HG03460 (cell line): ENCODE measurements at regions not wholly inside any gene's neighbourhood (a gene's known extent, or its start where the extent isn't known, plus 50 kb on each side); places are given as distances from the start of the nearest gene placed in this dataset.
"Not testable (repeated sequence)": the region's sequence is repeated elsewhere in the genome, so short reads cannot be mapped to it uniquely, and the experiment has no call there.

Experiments
- ATAC-seq: cut with Tn5 transposase; IDR thresholded peaks from one replicate; pipeline ENCODE4 v1.9.1; 2021; ENCODE audit not compliant: unreplicated experiment

DNA sequence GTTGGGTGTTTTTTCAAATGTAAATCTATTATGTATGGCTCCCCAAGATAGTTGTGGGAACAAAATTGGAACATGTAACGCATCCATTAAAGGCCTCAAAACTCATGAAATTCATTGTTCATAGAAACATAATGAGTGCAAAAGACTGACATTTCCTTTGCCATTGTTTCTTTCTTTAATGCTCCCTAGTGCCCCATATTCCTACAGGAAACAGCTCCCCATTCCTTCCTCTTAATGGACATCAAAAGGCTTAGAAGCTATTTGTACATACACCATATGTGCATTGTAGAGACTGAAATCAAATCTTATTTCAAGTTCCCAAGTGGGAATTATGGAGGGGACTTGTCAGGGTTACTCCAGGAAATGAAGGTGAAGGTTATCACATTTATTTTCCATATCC is 139.1 kb downstream of the AHR start:
- ATAC-seq: no peak

DNA sequence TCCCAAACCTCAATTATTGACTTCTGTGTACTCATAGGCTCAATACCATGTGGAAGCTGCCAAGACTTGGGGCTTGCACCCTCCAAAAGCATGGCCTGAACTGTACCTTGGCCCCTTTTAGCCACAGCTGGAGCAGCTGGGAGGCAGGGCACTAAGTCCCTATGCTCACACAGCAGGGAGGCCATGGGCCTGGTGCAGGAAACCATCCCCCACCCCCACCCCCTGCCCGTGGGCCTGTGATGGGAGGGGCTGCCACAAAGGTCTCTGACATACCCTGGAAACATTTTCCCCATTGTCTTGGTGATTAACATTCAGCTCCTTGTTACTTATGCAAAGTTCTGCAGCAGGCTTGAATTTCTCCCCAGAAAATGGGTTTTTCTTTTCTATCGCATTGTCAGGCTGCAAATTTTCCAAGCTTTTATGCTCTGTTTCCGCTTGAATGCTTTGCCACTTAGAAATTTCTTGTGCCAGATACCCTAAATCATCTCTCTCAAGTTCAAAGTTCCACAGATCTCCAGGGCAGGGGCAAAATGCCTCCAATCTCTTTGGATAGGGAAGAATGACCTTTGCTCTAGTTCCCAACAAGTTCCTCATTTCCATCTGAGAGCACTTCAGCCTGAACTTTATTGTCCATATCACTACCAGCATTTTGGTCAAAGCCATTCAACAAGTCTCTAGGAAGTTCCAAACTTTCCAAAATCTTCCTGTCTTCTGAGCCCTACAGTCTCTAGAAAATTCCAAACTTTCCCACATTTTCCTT is 141.8 kb downstream of the AHR start:
- ATAC-seq: not testable (repeated sequence)

DNA sequence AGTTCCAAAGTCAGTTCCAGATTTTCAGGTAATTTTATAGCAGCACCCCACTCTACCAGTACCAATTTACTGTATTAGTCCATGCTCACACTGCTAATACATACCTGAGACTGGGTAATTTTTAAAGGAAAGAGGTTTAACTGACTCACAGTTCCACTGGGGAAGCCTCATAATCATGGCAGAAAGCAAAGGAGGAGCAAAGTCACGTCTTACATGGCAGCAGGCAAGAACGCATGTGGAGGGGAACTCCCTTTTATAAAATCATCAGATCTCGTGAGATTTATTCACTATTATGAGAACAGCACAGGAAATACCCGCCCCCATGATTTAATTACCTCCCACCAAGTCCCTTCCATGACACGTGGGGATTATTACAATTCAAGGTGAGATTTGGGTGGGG is 142.4 kb downstream of the AHR start:
- ATAC-seq: no peak

DNA sequence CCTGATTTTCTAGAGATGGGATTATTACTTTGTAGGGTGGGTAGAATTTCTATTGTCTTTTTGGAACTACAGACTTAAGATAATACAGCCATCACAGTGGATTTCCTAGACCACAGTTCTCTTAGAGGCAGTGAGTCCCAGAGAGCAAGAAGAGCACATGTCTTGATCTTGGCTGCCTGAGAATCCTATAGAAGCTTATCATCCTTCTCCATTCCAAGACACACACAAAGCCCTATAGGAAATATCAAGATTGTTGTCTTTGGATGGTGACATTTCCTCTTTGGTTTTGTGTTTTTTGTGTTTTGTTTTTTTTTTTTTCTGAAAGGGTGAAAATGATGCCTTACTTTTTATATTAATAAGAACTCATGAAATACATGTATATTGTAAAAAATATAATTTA is 143.1 kb downstream of the AHR start:
- ATAC-seq: no peak

DNA sequence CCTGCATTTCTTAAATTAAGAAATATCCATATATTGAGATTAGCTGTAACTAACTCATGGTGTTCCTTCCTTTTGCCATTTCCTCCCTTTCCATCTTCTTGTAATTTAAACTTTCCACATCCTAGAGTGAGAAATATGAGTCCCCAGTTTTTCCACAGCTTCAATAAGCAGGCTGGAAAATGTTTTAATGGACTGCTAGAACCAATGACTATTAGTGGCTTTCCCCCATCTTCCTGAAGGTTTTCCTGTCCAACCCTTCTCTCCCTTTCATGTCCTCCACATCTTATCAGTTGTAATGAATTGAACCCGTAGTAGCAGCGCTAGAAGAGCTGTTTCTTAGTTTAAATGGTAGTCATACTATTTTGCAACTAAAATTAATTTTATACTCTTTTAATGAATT is 145.7 kb downstream of the AHR start:
- ATAC-seq: no peak

DNA sequence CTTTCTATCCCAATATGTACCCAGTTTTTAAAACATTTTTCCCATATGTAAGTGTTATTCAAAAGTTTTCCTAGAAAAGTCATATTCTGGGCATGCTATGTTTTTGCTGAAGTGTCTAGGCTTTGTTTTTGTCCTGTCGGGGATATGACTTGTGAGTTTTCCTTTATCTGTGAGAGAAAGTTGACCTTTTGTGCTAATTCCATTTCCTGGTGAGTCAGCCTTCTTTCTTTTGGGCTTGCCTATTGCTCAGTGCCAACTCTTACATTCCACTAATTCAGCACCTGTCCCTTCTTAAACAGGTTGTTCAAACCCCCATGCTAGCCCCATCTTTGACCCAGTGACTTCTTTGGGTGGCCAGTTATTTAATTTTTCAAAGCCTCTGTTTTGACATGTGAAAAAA is 146.2 kb downstream of the AHR start:
- no peak for ATAC-seq

GRCh38 chr7:17446340-17446739 is 147.9 kb downstream of the AHR start:
- ATAC-seq: no peak

DNA sequence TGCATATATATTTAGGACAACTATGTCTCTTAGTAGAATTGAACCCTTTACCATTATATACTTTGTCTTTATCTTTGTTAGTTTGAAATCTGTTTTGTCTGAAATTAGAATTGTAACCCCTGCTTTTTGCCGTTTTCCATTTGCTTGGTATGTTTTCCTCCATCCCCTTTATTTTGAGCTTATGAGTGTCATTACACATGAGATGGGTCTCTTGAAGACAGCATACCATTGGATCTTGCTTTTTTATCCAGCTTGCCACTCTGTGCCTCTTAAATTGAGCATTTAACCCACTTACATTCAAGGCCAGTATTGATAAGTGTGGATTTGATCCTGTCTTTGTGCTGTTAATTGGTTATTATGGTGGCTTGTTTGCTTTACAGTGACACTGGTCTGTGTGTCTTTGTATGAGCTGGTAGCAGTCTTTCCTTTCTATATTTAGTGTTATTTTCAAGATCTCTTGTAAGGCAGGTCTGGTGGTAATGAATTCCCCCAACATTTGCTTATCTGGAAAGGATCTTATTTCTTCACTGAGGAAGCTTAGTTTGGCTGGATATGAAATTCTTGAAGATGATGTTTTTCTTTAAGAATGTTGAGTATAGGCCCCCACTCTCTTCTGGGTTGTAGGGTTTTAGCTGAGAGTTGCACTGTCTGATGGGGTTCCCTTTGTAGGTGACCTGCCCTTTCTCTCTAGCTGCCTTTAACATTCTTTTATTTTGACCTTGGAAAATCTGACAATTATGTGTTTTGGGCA is 149.5 kb downstream of the AHR start:
- ATAC-seq: no peak

DNA sequence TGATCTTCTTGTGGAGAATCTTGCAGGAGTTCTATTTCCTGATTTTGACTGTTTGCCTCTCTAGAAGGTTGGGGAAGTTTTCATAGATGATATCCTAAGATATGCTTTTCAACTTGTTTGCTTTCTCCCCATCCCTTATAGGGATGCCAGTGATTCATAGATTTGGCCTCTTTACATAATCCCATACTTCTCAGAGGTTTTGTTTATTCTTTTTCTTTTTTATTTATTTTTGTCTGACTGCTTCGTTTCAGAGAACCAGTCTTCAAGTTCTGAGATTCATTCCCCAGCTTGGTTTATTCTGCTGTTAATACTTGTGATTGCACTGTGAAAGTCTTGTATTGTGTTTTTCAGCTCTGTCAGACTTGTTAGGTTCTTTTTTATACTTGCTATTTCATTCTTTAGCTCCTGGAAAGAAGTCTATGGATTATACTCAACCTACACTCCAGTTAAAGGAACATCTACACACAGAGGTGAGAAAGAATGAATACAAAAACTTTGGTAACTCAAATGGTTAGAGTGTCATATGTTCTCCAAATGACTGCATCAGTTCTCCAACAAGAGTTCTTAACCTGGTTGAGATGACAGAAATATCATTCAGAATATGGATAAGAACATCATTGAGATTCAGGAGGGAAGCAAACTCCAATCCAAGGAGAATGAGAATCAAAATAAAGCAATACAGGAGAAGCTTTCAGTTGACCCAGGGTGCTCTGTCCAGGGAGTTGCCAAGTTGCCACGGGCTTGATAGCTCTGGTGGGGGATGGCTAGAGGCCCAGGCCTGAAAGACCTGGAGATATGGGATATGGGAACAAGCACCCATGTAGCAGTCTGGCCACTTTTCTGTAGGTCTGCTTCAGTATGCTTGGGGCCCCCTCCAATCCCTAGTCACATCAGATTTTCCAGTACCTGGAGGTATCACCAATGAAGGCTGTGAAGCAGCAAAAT is 150.3 kb downstream of the AHR start:
- no peak for ATAC-seq

DNA sequence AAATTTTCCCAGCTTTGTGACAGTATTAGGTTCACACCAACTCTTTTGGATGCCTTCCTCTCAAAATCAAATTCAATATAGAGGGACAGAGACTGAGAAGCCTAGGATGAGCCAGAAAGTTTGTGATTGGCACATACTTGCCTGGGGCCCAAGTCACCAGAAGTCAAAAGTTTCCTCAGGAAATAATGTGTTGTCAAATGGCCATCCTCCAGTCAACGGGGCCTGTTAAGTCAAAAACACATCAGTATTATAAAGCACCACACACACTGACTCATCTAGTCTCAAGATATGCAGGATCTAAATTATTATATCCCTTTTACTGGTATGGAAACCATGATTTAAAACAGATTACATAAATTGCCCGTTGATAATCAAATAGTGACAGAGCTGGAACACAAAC is 158.1 kb downstream of the AHR start:
- no peak for ATAC-seq

DNA sequence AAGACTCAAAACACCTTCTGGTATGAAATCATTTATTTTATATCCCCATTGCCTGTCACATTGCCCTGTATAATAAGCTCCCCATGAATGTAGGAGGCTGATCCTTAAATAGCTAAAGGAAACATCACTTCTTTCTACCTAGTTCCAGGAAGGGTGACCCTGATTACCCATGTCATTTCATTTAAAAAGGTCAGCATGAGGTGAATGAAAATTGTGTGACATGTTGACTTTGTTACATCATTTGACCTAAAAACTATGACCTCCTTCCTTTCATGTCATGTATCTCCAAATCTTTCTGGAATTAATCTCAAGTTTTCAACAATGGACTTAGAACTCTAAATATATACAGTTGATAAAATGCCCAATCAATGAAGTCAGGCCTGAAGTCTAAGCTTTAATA is 161.5 kb downstream of the AHR start:
- ATAC-seq: no peak

DNA sequence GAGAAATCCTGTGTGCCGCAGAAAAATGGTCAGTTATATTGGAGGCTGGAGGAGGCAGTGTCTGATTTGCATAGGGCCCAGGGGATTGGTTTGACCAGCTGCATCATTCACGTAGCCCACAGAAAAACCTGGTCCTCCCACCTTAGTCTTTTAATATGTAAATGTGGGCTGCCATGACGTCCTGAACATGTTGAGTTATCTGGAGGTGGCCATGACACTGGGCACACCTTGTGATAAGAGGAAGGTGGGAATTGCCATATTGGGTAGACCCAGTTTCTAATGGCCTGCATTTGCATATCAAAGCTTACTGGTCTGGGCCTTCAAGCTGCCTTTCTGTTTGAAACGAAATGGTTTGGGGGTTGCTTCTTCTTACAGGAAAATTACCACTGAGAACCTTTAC is 162.2 kb downstream of the AHR start:
- no peak for ATAC-seq

DNA sequence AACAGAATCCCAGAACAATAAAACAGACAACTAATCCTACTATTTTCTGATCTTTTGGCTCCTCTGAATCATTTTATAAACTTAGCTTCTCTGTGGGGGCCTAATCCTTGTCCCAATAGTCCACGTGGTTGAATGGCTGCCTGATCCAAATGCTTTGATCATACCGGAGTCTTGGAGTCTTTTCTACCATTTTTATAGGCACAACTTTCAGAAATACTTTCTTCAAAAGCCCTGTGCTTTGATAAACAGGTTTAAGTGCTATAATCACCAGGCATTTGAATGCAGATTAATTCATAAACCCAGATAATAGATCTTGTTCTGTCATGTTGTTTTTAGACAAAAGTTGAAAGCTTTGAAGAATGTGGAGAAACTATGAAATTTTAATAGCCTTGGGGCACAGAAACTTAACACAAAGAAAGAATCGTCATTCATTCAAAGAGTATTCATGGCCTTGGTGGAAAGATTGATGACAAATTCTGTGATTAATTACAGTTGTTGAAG is 163.7 kb downstream of the AHR start:
- no peak for ATAC-seq

GRCh38 chr7:17463511-17464085 is 165.1 kb downstream of the AHR start:
- ATAC-seq: no peak

DNA sequence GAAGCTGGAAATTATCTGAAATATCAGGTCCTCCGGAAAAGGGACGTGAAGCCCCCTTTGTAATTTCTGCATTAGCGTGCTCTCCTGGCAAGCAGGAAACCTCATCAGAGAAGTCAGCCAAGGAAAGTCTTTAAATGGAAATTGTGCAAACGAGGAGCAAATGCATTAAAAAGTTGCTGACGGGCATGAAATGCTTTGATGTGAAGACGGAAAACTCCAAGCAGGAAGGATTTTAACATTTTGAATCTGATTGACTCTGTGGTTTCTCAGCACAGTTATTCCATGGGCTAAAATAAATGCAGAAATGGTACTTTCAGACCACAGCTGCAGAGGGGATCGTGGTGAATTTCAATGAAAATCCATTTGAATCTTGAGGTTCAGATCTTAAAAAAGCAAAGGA is 167.8 kb downstream of the AHR start:
- ATAC-seq: no peak

DNA sequence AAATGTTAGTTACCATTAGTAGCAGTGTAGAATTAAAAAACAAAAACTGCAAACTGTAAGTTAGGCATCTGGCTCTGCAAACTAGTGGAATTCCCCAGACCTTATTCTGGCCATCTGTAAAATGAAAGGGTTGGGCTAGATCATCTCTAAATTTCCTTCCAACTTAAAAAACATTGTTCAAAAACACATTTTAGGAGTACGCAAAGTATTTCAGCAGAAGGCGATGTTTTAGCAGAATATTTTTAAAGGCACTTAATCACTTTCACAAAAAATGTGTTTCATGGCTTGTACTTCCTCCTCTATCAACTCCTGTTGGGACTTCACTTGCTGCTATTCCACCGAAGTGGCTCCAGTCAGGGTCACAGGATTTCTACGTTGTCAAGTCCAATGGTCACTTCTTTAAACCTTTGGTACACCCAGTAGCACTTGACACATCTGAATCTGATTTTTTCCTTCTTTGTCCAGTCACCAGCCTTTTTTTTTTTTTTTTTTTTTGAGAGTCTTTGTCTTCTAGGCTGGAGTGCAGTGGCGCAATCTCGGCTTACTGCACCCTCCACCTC is 169.0 kb downstream of the AHR start:
- ATAC-seq: no peak

GRCh38 chr7:17471325-17471724 is 172.9 kb downstream of the AHR start:
- no peak for ATAC-seq

- no peak for ATAC-seq
These were observed 174.1 kb downstream of the AHR start for GRCh38 chr7:17472518-17472917.

DNA sequence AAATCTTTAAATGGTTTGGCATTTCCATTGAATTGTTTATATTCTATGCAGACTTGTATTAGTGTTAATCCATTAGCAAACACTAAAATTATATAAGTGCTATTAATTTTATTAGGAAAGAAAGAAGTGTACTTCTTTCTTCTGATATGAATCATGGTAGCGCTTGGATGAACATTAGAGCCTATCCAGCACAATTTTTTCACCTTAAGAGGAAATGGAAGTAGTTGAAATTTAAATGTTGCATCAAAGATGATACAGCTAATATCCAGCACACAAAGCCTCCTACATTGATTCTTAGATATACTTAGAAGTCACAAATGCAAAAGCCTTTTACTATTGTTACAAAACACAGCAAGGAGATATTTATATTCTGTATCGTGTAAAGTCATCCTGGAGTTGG is 174.5 kb downstream of the AHR start:
- ATAC-seq: no peak

DNA sequence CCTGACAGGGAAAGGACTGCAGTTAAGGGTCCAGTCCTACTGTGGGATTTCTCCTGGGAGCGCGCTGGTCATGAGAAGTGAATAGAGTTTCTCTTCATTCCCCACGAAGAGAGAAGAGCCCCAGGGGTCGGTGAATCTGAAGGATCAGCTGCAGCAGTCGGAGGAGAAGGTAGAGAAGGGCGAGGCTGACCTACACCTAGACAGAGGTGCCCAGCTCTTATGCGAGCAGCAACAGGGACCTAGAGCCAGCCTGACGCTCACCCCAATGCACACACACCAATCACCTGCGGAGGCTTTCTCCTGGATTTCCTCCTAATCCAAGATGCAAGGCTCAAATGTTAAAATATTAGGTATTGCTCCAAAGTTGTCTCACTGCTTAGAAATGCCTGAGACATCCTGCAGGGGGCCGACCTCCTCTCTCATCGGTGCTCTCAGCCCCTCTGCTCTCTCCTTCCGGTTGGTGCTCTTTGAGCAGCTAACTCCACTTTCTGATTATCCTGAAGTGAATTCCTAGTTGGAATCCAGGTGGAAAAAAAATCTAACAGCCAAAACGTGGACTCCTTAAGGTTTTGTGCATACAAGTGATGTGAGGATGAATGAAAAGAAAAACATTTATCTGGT is 176.4 kb downstream of the AHR start:
- no peak for ATAC-seq
